GM10266 (cell line): ENCODE measurements at regions not wholly inside any gene's neighbourhood (a gene's known extent, or its start where the extent isn't known, plus 50 kb on each side); places are given as distances from the start of the nearest gene placed in this dataset.

Experiments used
- DNase-seq: peaks from one replicate; pipeline ENCODE4 v3.0.0; 2012; ENCODE audit errors: extremely low spot score
- TF ChIP-seq, protein P1 (sequence below): IDR thresholded peaks from 2 replicates; pipeline ENCODE4 v1.5.1; 2012; ENCODE audit warnings: mild to moderate bottlenecking, low read depth; ENCODE audit not compliant: control insufficient read depth, insufficient read depth; ENCODE audit errors: missing control alignments

DNA sequence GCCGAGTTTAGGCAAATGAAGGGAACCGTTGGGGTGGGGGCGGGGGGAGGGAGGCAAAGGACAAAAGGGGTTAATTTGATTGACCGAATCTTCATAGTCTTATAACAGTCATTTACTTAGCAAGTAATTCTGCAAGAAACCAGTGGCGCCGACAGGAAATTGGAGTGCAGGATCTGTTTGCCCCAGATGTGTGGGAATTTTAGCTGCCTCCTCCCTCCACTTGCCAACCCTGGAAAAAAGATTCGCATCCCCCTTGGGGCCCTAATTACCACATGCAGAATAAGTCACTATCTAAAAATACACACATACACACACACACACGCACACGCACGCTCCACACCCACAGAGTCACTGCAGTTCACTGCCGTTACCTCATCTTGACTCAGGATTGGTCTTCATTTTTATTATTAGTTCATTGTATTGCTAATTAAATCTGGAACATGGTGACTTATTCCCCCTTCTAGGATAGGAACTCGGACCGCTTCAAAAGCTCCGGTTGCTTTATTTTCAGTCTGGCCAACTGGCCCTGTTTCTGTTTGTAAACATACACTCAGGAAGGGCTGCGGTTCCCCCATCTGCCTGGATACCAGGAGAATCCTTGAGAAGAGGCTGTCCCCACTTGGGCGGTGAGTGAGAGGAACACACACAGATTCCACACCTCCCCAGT is 241.6 kb upstream of the SALL1 start:
- TF ChIP-seq, protein P1, sequence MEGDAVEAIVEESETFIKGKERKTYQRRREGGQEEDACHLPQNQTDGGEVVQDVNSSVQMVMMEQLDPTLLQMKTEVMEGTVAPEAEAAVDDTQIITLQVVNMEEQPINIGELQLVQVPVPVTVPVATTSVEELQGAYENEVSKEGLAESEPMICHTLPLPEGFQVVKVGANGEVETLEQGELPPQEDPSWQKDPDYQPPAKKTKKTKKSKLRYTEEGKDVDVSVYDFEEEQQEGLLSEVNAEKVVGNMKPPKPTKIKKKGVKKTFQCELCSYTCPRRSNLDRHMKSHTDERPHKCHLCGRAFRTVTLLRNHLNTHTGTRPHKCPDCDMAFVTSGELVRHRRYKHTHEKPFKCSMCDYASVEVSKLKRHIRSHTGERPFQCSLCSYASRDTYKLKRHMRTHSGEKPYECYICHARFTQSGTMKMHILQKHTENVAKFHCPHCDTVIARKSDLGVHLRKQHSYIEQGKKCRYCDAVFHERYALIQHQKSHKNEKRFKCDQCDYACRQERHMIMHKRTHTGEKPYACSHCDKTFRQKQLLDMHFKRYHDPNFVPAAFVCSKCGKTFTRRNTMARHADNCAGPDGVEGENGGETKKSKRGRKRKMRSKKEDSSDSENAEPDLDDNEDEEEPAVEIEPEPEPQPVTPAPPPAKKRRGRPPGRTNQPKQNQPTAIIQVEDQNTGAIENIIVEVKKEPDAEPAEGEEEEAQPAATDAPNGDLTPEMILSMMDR, result no peak
- no peak for DNase-seq

DNA sequence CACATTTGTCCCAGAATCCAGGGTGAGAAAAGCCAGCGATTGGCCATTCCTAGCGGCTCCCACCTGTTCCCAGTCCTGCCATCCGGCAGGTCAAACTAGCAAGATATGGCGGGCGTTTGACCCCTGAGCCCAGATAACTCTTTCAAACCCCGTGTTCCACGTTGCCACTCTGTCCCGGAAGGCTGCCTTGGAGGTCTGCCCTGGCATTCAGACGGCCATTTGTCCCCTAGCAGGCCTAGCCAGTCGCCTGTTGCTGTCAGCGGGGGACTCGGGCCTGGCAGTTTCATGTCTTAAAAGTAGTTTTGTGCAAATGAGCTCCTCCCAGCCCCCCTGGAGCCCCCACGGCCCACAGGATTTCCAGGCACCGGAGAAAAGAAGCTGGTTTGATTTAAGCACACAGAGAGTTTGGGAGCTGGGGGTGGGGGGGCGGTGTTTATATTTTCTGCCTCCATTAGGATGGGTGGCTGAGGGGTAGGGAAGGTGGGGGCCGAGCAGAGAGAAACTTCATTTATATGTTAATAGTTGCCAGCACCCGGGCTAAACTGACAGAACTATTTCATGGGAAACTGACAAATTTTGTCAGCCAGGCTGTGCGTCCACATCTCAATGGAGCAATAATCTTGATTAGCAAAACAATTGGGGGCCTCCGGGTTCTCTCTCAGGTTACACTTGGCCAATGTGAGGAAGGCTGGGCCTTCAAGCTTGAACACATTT is 240.9 kb upstream of the SALL1 start:
- no peak for DNase-seq
- TF ChIP-seq, protein P1, result no peak

DNA sequence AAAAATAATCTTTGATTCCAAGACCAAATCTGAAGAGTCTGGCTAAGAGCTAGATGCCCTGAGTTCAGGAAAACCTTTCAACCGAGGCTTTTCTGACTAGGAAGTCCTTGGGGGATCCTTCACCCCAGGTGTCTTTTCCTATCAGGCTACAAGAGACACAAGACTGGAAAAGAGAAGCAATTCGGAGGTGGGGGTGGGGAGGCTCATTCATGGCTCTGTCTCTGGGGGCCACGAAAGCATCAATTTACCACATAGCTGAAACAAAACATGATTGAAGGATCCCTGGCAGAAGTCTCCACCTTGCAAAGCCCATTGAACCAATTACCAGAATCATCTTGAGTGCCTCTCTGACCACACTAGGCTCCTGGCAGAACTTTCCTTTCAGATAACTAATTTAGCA is 239.8 kb upstream of the SALL1 start:
- no peak for DNase-seq
- TF ChIP-seq, protein P1, result no peak

DNA sequence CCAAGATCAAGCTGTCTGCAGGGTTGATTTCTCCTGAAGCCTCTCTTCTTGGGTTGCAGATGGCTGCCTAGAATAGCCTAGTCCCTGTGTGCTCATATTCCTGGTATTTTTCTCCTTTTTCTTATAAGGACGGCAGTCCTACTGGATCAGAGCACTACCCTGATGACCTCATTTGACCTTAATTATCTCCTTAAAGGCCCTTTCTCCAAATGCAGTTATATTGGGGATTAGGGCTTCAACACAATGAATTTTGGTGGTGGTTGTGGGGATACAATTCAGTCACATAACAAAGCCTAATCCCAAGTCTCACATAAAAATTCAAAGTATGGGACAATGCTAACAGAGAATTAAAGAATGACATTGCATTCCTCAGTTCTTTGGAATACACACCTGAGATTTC is 238.8 kb upstream of the SALL1 start:
- DNase-seq, result no peak
- TF ChIP-seq, protein P1, result no peak

DNA sequence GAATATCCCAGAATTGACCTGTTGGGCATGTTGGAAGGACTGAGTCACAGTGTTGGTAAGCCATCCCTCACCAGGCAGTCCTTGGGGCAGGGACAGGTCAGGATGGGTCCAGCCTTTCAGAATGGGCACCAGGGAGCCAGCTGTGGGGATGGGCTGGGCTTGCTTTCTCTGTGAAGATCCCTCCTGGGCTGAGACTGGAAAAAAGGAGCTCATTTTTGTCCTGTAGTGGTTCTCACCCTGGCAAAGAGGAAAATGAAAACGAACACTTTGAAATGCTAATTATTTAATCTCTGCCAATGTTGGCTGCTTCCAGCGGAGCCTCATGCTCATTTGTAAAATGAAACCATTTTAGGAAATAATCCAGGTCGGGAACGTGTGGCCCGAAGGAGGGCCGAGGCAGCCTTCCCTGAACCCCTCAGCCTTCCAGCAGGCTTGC is 237.5 kb upstream of the SALL1 start:
- DNase-seq, result no peak
- TF ChIP-seq, protein P1, result no peak

DNA sequence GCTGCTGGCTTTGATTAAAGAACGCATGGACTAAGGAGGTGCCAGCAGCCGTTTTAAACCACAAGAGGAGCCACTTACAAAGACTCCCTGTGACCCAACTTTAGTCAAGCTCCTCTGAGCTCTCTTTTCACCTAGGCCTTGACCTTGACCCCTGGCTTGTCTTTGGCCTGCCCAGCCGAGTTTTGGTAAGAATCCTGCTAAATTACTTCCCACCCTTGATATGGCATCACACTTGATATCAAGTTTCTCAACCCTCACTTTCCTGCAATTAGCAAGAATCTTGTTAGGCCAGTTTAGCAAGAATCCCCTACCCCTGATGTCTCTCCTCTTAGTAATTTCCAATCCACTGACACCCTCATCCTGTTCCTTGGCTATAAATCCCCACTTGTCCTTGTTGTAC is 232.8 kb upstream of the SALL1 start:
- DNase-seq, result no peak
- TF ChIP-seq, protein P1, result no peak

DNA sequence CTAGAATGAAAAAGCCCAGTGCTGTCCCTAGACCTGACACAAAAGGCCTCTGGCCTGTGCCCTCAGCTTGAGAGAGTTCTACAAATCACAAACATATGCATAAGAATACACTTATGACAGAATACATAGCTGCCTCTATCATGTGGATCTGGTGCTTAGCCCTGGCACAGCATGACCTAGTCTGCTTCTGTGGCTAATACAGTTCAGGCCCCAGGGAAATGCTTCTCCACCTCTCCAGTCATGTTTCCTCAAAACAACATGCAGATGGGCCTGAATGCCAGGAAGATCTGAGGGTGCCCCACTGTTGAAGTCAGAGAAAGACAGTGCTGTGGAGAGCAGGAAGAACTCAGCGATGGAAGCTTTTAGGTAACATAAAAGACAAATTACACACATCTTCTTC is 231.9 kb upstream of the SALL1 start:
- DNase-seq, result no peak
- TF ChIP-seq, protein P1, result no peak
